ENCODE measurements at regions not wholly inside any gene's neighbourhood (a gene's known extent, or its start where the extent isn't known, plus 50 kb on each side); places are given as distances from the start of the nearest gene placed in this dataset.

DNA sequence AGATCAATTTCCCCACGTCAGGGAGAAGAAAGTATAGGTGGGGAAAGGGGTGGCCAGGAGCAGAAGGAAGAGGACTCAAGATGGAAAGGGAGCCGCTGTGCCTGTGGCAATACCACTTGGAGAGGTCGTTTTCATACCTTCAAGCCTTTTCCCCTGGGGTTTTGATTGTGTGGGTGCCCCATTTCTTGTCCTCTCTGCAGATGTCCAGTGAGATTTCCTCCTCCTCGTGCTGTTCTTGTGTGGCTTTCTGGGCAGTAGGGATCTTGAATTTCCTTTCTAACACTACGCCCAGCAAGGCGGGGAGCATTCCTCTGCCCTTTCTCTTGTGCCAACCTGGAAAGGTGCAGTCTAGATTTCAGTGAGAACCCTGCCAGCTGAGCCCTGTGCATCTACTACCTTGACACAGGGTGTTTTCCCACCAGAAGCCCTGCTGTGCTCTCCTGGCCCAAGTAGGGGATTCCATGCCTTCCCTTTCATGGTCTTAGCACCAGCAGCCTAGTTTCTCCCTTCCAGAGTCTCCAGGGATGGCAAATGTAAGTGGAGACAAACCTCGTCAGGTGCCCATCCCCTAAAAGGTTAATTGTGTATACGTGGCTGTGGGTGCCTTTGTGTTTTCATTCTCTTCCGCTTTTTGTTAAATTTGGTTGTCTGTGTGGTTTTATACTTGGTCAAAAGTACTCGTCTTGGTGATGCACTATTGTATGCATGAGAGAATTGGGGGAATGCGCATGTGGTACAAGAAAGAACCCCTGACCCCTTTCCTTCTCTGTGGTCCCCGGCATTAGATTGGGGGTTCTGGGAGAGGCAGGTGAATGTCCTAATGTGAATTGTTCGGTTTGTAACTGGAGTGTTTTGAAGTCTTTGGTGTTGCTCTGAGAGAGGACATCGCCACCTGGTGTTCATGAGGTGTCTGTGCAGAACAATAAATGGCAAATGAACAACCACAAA is 71.4 kb upstream of the MPEG1 start:
- no peak for TF ChIP-seq SIN3A (IDR thresholded peaks at IDR 0.05; ENCODE audit: borderline replicate concordance, insufficient read depth, low read depth, low read length)
- TF ChIP-seq POLR2AphosphoS5 (IDR thresholded peaks at IDR 0.05; ENCODE audit: low read depth, low read length), result no peak
- TF ChIP-seq, protein P1, sequence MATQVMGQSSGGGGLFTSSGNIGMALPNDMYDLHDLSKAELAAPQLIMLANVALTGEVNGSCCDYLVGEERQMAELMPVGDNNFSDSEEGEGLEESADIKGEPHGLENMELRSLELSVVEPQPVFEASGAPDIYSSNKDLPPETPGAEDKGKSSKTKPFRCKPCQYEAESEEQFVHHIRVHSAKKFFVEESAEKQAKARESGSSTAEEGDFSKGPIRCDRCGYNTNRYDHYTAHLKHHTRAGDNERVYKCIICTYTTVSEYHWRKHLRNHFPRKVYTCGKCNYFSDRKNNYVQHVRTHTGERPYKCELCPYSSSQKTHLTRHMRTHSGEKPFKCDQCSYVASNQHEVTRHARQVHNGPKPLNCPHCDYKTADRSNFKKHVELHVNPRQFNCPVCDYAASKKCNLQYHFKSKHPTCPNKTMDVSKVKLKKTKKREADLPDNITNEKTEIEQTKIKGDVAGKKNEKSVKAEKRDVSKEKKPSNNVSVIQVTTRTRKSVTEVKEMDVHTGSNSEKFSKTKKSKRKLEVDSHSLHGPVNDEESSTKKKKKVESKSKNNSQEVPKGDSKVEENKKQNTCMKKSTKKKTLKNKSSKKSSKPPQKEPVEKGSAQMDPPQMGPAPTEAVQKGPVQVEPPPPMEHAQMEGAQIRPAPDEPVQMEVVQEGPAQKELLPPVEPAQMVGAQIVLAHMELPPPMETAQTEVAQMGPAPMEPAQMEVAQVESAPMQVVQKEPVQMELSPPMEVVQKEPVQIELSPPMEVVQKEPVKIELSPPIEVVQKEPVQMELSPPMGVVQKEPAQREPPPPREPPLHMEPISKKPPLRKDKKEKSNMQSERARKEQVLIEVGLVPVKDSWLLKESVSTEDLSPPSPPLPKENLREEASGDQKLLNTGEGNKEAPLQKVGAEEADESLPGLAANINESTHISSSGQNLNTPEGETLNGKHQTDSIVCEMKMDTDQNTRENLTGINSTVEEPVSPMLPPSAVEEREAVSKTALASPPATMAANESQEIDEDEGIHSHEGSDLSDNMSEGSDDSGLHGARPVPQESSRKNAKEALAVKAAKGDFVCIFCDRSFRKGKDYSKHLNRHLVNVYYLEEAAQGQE (IDR thresholded peaks at IDR 0.05; ENCODE audit: insufficient read depth in 1 of 2, low read depth in 2 of 2, low read length in 1 of 2), result no peak
- TF ChIP-seq, protein P2, sequence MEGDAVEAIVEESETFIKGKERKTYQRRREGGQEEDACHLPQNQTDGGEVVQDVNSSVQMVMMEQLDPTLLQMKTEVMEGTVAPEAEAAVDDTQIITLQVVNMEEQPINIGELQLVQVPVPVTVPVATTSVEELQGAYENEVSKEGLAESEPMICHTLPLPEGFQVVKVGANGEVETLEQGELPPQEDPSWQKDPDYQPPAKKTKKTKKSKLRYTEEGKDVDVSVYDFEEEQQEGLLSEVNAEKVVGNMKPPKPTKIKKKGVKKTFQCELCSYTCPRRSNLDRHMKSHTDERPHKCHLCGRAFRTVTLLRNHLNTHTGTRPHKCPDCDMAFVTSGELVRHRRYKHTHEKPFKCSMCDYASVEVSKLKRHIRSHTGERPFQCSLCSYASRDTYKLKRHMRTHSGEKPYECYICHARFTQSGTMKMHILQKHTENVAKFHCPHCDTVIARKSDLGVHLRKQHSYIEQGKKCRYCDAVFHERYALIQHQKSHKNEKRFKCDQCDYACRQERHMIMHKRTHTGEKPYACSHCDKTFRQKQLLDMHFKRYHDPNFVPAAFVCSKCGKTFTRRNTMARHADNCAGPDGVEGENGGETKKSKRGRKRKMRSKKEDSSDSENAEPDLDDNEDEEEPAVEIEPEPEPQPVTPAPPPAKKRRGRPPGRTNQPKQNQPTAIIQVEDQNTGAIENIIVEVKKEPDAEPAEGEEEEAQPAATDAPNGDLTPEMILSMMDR (IDR thresholded peaks at IDR 0.05), result peak; percentile 90
- no peak for TF ChIP-seq TCF7L2 (IDR thresholded peaks at IDR 0.05; ENCODE audit: low read depth, low read length)
- Histone ChIP-seq H3K36me3 (ENCODE audit: control insufficient read depth, insufficient read depth, low read length) (no peaks in the 10 kb centered on the region), H3K27ac (ENCODE audit: low read length) (no peak overlapping the region), H3K4me1 (ENCODE audit: control insufficient read depth, insufficient read depth, low read length) (no peaks in the 10 kb centered on the region), H3K27me3 (ENCODE audit: control insufficient read depth, insufficient read depth, low read length) (peaks cover 3% of the 10 kb centered on the region; the same call in 1 of the 2 replicates), H3K9me3 (ENCODE audit: control insufficient read depth, insufficient read depth, low read depth, low read length) (no peaks in the 10 kb centered on the region), H3K4me3 (ENCODE audit: low read depth in 2 of 2, low read length in 2 of 2) (no peak overlapping the region)
- CTCF ChIA-PET, result no interaction called here
- intact Hi-C loops (cut with micrococcal nuclease; ENCODE audit: unreplicated experiment), result loop anchor here (1.0 kb wide), 1 partner anchor 114 kb away; no protein-coding TSS in a partner anchor
- ATAC-seq (peak; percentile 72; the same call in 1 of the 2 replicates), DNase-seq (ENCODE audit: low read depth, low spot score) (peak; percentile 35)
- in situ Hi-C loops (cut with HindIII; ENCODE audit: low pct_unique_long_range_greater_than_20kb, low sequenced_read_pairs), result no loop called here
- no TSS peak for BruUV-seq (replicated peaks)
- POLR2A ChIA-PET, result no interaction called here

DNA sequence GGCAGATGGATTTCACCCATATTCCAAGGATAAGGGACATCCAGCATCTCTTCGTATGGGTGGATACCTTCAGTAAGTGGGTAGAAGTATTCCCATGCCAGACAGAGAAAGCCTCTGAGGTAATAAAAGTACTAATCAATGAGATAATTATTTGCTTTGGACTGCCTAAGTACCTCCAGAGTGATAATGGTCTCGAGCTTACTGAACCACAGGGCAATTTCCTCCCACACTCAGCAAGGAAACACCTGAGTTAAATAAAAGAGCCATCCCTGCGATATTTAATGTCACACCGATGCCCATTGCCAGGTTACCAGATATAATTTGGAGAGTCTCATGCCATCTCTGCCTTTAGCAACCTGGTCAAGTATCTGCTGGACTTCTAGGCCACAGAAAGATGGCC is 70.6 kb upstream of the MPEG1 start:
- no peaks in the 10 kb centered on the region for H3K4me1 ChIP-seq (ENCODE audit: control insufficient read depth, insufficient read depth, low read length)
- H3K27me3 ChIP-seq (ENCODE audit: control insufficient read depth, insufficient read depth, low read length), result peaks cover 3% of the 10 kb centered on the region; the same call in 1 of the 2 replicates
- in situ Hi-C loops (cut with HindIII; ENCODE audit: low pct_unique_long_range_greater_than_20kb, low sequenced_read_pairs), result no loop called here
- no TSS peak for BruUV-seq (replicated peaks)
- no peak overlapping the region for H3K4me3 ChIP-seq (ENCODE audit: low read depth in 2 of 2, low read length in 2 of 2)
- ChIA-PET POLR2A (no interaction called here), CTCF (no interaction called here)
- no peak overlapping the region for H3K27ac ChIP-seq (ENCODE audit: low read length)
- ATAC-seq (no peak), DNase-seq (ENCODE audit: low read depth, low spot score) (no peak)
- intact Hi-C loops (cut with micrococcal nuclease; ENCODE audit: unreplicated experiment), result no loop called here
- no peaks in the 10 kb centered on the region for H3K36me3 ChIP-seq (ENCODE audit: control insufficient read depth, insufficient read depth, low read length)
- H3K9me3 ChIP-seq (ENCODE audit: control insufficient read depth, insufficient read depth, low read depth, low read length), result no peaks in the 10 kb centered on the region
- TF ChIP-seq, protein P1 (IDR thresholded peaks at IDR 0.05; ENCODE audit: insufficient read depth in 1 of 2, low read depth in 2 of 2, low read length in 1 of 2), result no peak
- no peak for TF ChIP-seq SIN3A (IDR thresholded peaks at IDR 0.05; ENCODE audit: borderline replicate concordance, insufficient read depth, low read depth, low read length)
- no peak for TF ChIP-seq POLR2AphosphoS5 (IDR thresholded peaks at IDR 0.05; ENCODE audit: low read depth, low read length)
- TF ChIP-seq, protein P2 (IDR thresholded peaks at IDR 0.05), result no peak
- TF ChIP-seq TCF7L2 (IDR thresholded peaks at IDR 0.05; ENCODE audit: low read depth, low read length), result no peak
